ENCODE measurements at regions not wholly inside any gene's neighbourhood (a gene's known extent, or its start where the extent isn't known, plus 50 kb on each side); places are given as distances from the start of the nearest gene placed in this dataset.

- no peak for TF ChIP-seq EZH2 (IDR thresholded peaks at IDR 0.05; ENCODE audit: borderline replicate concordance, low read depth, low read length, severe bottlenecking)
- TF ChIP-seq, protein P1, sequence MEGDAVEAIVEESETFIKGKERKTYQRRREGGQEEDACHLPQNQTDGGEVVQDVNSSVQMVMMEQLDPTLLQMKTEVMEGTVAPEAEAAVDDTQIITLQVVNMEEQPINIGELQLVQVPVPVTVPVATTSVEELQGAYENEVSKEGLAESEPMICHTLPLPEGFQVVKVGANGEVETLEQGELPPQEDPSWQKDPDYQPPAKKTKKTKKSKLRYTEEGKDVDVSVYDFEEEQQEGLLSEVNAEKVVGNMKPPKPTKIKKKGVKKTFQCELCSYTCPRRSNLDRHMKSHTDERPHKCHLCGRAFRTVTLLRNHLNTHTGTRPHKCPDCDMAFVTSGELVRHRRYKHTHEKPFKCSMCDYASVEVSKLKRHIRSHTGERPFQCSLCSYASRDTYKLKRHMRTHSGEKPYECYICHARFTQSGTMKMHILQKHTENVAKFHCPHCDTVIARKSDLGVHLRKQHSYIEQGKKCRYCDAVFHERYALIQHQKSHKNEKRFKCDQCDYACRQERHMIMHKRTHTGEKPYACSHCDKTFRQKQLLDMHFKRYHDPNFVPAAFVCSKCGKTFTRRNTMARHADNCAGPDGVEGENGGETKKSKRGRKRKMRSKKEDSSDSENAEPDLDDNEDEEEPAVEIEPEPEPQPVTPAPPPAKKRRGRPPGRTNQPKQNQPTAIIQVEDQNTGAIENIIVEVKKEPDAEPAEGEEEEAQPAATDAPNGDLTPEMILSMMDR (IDR thresholded peaks at IDR 0.05; ENCODE audit: extremely low read depth in 1 of 2, insufficient read depth in 1 of 2, low read depth in 1 of 2, low read length in 2 of 2): no peak
- TF ChIP-seq, protein P2, sequence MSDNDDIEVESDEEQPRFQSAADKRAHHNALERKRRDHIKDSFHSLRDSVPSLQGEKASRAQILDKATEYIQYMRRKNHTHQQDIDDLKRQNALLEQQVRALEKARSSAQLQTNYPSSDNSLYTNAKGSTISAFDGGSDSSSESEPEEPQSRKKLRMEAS (IDR thresholded peaks at IDR 0.05; ENCODE audit: insufficient read depth, insufficient read length): no peak
- no peak for TF ChIP-seq POLR2AphosphoS5 (IDR thresholded peaks at IDR 0.05; ENCODE audit: insufficient read depth, low read depth, low read length)
- no peak for TF ChIP-seq POLR2A (IDR thresholded peaks at IDR 0.05; ENCODE audit: low read depth, low read length)
- TF ChIP-seq FOS (IDR thresholded peaks at IDR 0.05; ENCODE audit: borderline replicate concordance, insufficient read depth, low read length): no peak
- TF ChIP-seq GATA2 (IDR thresholded peaks at IDR 0.05; ENCODE audit: insufficient read depth, insufficient read length, low read depth, low read length): no peak
- no peak for TF ChIP-seq JUN (IDR thresholded peaks at IDR 0.05; ENCODE audit: borderline replicate concordance, insufficient read depth, insufficient read length, low read depth)
These were observed 209.2 kb upstream of the PPP2R2D start for GRCh38 chr10:131691481-131692090.
